Naive B cell (primary cell): ENCODE measurements at regions not wholly inside any gene's neighbourhood (a gene's known extent, or its start where the extent isn't known, plus 50 kb on each side); places are given as distances from the start of the nearest gene placed in this dataset.

Source experiments
- ATAC-seq, 2 donors: fragments of 150-1000 bp; cut with Tn5 transposase; 2 replicates each; pipeline ENCODE4 v1.10.0; 2021; ENCODE audit warnings: low read depth in 2 of 2, mild to moderate bottlenecking in 2 of 2, moderate library complexity in 2 of 2
- DNase-seq: peaks from one replicate; pipeline ENCODE4 v3.0.0; 2022
- H3K27ac Mint-ChIP-seq, 6 donors: one replicate each; pipeline ENCODE4 v1.8.0; 2020 to 2022; ENCODE audit warnings: mild to moderate bottlenecking in 6 of 6, mixed read lengths in 6 of 6, moderate library complexity in 5 of 6, inconsistent platforms in 2 of 6
- H3K27me3 Mint-ChIP-seq, 3 donors: one replicate each; pipeline ENCODE4 v1.8.0; 2021 to 2022; ENCODE audit warnings: mixed read lengths in 3 of 3, mild to moderate bottlenecking in 1 of 3
- H3K36me3 Mint-ChIP-seq, 2 donors: one replicate each; pipeline ENCODE4 v1.8.0; 2020 to 2022; ENCODE audit warnings: mixed read lengths in 2 of 2, inconsistent platforms in 1 of 2, mild to moderate bottlenecking in 1 of 2
- H3K4me1 Mint-ChIP-seq, 3 donors: one replicate each; pipeline ENCODE4 v1.8.0; 2020 to 2022; ENCODE audit warnings: mixed read lengths in 3 of 3, inconsistent platforms in 1 of 3, mild to moderate bottlenecking in 1 of 3, moderate library complexity in 1 of 3
- H3K4me3 Mint-ChIP-seq, 8 donors: one replicate each; pipeline ENCODE4 v1.8.0; 2020 to 2022; ENCODE audit warnings: mild to moderate bottlenecking in 8 of 8, mixed read lengths in 8 of 8, moderate library complexity in 8 of 8, inconsistent platforms in 2 of 8
- H3K9me3 Mint-ChIP-seq, 7 donors: one replicate each; pipeline ENCODE4 v1.8.0; 2020 to 2022; ENCODE audit warnings: mixed read lengths in 7 of 7, mild to moderate bottlenecking in 5 of 7, inconsistent platforms in 2 of 7, moderate library complexity in 1 of 7

DNA sequence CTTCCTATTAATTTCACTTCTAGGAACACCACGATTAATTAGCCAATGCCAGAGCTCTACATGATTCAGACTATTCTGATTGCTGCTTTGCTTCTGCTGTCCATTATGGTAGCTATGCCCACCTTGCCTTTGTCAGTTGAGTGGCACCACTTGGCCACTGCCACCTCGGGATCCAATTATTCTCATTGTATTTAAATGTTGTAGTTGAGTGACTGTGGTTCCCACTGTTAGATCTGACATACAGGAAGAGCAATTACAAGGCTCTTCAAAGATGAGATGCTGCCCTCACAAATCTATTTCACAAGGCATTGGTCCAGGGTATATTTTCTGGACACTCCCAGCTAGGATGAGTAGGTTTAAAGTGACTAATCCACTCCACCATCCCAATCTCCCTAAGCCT, 864.5 kb upstream of the EDIL3 start:
- H3K9me3 Mint-ChIP-seq, result peaks cover 3 to 11% (median 7%) of the 10 kb centered on the region in 7 donors
- ATAC-seq (no peak), DNase-seq (no peak)
- no peaks in the 10 kb centered on the region for H3K4me1 Mint-ChIP-seq
- H3K27ac Mint-ChIP-seq, result no peak overlapping the region
- H3K4me3 Mint-ChIP-seq, result no peak overlapping the region
- no peaks in the 10 kb centered on the region for H3K27me3 Mint-ChIP-seq
- no peaks in the 10 kb centered on the region for H3K36me3 Mint-ChIP-seq

DNA sequence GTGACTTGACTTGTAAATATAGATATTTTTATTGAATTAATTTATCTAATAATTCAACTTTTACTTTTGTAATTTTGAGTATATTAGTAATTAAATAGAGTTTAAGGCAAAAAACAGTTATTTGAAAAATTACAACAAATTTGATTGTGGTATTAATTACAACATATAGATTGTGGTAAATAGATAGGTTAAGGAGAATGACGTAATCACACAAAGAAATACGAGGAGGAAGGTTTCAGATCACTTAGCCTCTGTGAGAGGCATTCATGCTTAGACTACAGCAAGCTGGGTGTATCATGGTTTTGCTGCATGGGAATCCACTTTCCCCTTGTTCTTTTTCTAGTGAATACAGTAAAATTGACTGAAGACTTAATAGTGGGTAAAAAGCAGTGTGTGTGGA, 878.4 kb upstream of the EDIL3 start:
- no peak for ATAC-seq
- Mint-ChIP-seq H3K4me1 (no peaks in the 10 kb centered on the region), H3K27me3 (no peaks in the 10 kb centered on the region), H3K27ac (no peak overlapping the region), H3K9me3 (peaks cover 0 to 3% (median 0%) of the 10 kb centered on the region in 7 donors), H3K36me3 (no peaks in the 10 kb centered on the region), H3K4me3 (no peak overlapping the region)
- no peak for DNase-seq

DNA sequence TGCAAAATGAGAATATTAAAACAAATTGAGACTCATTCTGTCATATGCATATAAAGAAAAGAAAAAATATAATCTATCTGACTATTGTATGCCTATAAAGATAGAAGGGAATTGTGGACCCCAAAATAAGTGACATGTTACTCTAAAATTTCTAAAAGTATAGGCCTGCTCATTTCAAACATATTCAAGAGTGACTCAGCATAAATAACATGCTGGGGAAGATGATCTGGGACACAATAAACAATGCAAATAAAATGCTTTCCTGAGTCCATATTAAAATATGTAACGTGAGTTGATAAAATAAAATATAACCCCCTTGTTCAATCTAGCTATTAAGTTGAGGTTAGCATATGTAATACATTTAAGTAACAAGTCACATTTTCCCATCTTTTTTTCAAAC, 882.0 kb upstream of the EDIL3 start:
- ATAC-seq (no peak), DNase-seq (no peak)
- Mint-ChIP-seq H3K4me1 (no peaks in the 10 kb centered on the region), H3K36me3 (no peaks in the 10 kb centered on the region), H3K9me3 (peaks cover 0 to 5% (median 4%) of the 10 kb centered on the region in 7 donors), H3K27me3 (no peaks in the 10 kb centered on the region), H3K27ac (no peak overlapping the region), H3K4me3 (no peak overlapping the region)

DNA sequence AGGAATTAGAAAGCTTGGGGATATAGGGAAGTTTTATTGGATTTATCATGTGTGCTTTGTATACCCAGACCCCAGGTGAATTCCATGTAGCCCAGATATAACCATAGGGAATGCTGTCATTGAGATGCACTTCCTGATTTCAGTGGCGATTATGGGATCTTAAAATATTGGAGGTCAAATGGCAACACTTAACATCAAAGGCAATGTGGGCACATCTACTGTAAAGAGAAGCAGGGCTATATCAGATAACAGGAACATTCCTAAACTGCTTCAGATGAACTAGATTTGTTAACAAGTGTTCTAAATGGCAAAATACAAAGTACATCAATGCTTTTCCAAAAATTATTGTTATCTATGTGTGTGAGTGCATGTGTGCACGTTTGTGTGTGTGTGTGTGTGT, 883.5 kb upstream of the EDIL3 start:
- DNase-seq, result no peak
- H3K9me3 Mint-ChIP-seq, result peaks cover 0 to 5% (median 4%) of the 10 kb centered on the region in 7 donors
- H3K27ac Mint-ChIP-seq, result no peak overlapping the region
- no peaks in the 10 kb centered on the region for H3K36me3 Mint-ChIP-seq
- ATAC-seq, result no peak
- H3K4me1 Mint-ChIP-seq, result no peaks in the 10 kb centered on the region
- no peak overlapping the region for H3K4me3 Mint-ChIP-seq
- H3K27me3 Mint-ChIP-seq, result no peaks in the 10 kb centered on the region

DNA sequence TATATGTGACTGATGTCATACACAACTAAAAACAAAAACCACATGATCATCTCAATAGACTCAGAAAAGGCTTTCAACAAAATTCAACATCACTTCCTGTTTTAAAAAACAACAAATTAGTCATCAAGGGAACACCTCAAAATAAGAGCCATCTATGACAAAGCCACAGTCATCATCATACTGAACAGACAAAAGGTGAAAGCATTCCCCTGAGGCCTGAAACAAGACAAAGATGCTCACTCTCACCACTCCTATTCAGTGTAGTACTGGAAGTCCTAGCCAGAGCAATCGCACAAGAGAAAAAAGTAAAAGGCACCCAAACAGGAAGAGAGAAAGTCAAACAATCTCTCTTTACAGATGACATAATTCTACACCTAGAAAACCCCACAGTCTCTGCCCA, 893.5 kb upstream of the EDIL3 start:
- peaks cover 0 to 5% (median 0%) of the 10 kb centered on the region in 7 donors for H3K9me3 Mint-ChIP-seq
- no peaks in the 10 kb centered on the region for H3K4me1 Mint-ChIP-seq
- no peak for ATAC-seq
- DNase-seq, result no peak
- H3K27me3 Mint-ChIP-seq, result no peaks in the 10 kb centered on the region
- H3K27ac Mint-ChIP-seq, result no peak overlapping the region
- no peak overlapping the region for H3K4me3 Mint-ChIP-seq
- H3K36me3 Mint-ChIP-seq, result no peaks in the 10 kb centered on the region

DNA sequence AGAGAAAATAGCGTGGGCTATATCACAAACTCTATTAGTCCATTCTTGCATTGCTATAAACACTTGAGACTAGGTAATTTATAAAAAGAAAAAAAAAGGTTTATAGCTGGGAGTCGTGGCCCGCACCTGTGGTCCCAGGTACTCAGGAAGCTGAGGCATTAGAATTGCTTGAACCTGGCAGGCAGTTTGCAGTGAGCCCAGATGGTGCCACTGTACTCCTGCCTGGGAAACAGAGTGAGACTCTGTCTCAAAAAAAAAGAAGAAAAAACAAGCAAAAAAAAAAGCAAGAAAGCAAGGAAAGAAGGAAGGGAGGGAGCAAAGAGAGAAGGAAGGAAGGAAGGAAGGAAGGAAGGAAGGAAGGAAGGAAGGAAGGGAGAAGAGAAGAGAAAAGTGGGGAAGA, 904.2 kb upstream of the EDIL3 start:
- Mint-ChIP-seq H3K9me3 (peaks cover 0 to 8% (median 0%) of the 10 kb centered on the region in 7 donors), H3K36me3 (no peaks in the 10 kb centered on the region), H3K4me1 (no peaks in the 10 kb centered on the region), H3K4me3 (no peak overlapping the region), H3K27ac (no peak overlapping the region), H3K27me3 (no peaks in the 10 kb centered on the region)
- ATAC-seq (no peak), DNase-seq (no peak)

DNA sequence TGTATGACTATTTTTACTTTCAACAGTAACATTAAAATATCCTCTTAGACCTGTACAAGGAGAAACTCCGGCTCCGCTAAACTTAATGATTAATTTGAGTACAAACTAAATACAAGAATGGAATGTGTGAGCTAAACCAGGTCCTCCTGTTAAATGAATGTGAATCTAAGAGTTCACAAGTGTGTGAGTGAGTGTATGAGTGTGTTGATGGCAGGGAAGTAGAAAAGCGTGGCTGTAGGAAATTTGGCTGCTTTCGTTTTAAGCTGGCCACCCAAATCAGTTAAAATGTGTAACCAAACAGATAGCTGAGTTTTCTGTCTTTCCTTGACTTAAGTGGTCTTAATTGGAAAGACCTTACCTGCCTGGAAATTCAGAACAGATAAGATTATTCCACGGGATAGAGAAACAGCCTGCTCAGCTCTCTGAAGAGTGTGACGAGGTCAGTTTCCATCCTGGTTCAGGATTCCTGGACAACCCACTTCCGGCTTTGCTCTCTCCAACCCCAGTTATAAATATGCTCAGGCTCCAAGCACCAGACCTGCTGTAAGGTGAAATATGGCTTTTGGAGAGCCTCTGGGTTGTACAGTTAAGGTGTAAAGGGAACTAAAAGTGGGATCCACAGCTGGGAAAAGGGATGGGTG, 908.6 kb upstream of the EDIL3 start:
- H3K36me3 Mint-ChIP-seq, result no peaks in the 10 kb centered on the region
- H3K4me3 Mint-ChIP-seq, result no peak overlapping the region
- no peak for DNase-seq
- no peaks in the 10 kb centered on the region for H3K4me1 Mint-ChIP-seq
- no peak for ATAC-seq
- peaks cover 0 to 8% (median 0%) of the 10 kb centered on the region in 7 donors for H3K9me3 Mint-ChIP-seq
- no peaks in the 10 kb centered on the region for H3K27me3 Mint-ChIP-seq
- no peak overlapping the region for H3K27ac Mint-ChIP-seq

DNA sequence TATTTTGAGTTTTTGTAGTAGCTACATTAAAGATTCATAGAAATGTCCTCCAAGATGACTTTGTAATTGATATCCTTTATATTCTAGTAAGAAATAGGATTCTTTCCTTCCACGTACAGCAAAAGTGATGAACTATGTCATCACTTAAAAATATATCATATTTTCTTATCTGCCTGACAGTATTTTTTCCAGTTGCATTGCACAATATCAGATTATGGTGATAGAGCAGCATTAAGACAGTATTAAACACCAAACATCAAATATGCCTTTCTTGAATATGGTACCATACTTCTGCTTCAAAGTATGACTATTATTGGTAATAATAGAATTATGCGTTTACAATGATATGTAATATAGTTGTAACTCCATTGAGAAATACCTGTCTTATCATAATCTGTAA, 919.8 kb upstream of the EDIL3 start:
- H3K4me1 Mint-ChIP-seq, result no peaks in the 10 kb centered on the region
- H3K36me3 Mint-ChIP-seq, result no peaks in the 10 kb centered on the region
- ATAC-seq (no peak), DNase-seq (no peak)
- H3K9me3 Mint-ChIP-seq, result no peaks in the 10 kb centered on the region
- no peaks in the 10 kb centered on the region for H3K27me3 Mint-ChIP-seq
- H3K27ac Mint-ChIP-seq, result no peak overlapping the region
- H3K4me3 Mint-ChIP-seq, result no peak overlapping the region

DNA sequence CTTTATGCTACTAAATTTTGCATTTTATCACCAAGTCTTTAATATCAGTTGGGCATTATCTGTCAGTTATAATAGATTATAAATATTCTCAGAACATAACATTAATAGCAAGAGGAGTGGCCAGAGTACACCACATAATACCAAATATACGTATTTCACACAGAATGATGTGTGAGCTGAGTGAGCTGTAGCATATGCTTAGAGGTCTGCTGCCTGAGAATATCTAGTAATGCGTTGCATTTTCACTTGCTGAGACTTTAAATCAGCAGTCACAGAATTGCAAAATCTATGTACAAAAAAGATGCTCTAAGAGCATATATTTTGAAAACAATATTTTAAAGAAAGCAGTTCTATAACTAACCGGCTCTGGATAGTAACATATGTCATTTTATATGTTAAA, 921.1 kb upstream of the EDIL3 start:
- ATAC-seq, result no peak
- no peaks in the 10 kb centered on the region for H3K36me3 Mint-ChIP-seq
- H3K4me1 Mint-ChIP-seq, result no peaks in the 10 kb centered on the region
- H3K27me3 Mint-ChIP-seq, result no peaks in the 10 kb centered on the region
- H3K9me3 Mint-ChIP-seq, result no peaks in the 10 kb centered on the region
- H3K27ac Mint-ChIP-seq, result no peak overlapping the region
- DNase-seq, result no peak
- no peak overlapping the region for H3K4me3 Mint-ChIP-seq

DNA sequence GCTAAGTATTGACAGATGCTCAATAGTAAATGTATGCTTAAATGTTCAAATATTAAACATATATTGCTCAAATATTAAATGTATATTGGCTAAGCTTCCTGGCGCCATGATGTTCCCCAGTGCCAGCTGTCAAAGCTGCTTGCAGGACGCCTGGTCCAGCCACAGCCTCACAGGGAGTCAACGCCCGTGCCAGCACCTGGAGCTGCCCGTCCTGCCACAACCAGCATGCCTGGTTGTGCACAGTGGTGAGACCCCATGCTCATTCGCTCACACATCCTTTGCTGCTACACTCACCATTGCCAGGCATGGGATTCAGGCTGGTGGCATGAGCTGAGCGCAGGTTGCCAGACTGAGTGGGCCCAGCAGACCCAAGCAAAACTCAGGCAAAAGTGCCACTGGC, 926.9 kb upstream of the EDIL3 start:
- no peaks in the 10 kb centered on the region for H3K27me3 Mint-ChIP-seq
- no peak overlapping the region for H3K27ac Mint-ChIP-seq

DNA sequence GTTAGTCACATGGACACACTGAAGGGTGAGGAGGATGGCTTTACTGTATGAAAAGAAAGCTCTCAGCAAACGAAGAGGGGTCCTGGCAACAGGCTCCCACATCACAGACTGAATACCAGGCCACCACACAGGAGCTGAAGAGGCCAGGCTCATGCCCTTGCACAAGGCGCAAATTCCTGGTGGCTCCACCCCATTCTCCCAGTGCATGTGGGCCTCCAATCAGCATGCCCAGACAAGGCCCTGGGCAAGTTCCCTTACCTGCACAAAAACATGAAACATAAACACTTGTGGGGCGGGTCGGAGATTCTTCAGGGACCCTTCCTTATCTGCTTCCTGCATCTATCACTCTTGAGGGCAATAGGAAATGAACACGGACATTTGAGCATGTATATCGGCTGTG, 935.8 kb upstream of the EDIL3 start:
- Mint-ChIP-seq H3K27ac (no peak overlapping the region), H3K4me3 (no peak overlapping the region), H3K9me3 (peaks cover 0 to 4% (median 0%) of the 10 kb centered on the region in 7 donors), H3K4me1 (no peaks in the 10 kb centered on the region), H3K36me3 (no peaks in the 10 kb centered on the region), H3K27me3 (no peaks in the 10 kb centered on the region)
- DNase-seq (no peak), ATAC-seq (no peak)

More for the DNA sequence above, 926.9 kb upstream of the EDIL3 start:
- DNase-seq (no peak), ATAC-seq (no peak)
- H3K9me3 Mint-ChIP-seq, result no peaks in the 10 kb centered on the region
- H3K4me1 Mint-ChIP-seq, result no peaks in the 10 kb centered on the region
- no peak overlapping the region for H3K4me3 Mint-ChIP-seq
- no peaks in the 10 kb centered on the region for H3K36me3 Mint-ChIP-seq

DNA sequence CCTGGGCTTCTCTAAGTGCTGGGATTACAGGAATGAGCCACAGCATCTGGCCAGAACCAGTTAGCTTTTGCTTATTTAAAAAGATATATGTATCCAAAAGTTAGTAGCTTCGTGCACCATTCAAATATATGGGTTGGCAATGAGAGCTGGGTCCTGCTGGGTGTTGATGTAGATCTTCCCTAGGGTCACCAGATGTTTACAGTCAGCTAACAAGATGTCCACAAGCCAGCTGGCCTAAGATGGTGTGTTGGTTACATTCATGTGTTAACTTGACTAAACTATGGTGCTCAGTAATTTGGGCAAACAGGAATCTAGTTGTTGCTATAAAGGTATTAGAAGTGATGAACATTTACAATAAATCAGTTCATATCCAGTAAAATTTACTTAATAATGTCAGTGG, 948.6 kb upstream of the EDIL3 start:
- no peaks in the 10 kb centered on the region for H3K9me3 Mint-ChIP-seq
- H3K4me1 Mint-ChIP-seq, result no peaks in the 10 kb centered on the region
- no peak for DNase-seq
- ATAC-seq, result no peak
- no peaks in the 10 kb centered on the region for H3K27me3 Mint-ChIP-seq
- H3K4me3 Mint-ChIP-seq, result no peak overlapping the region
- no peaks in the 10 kb centered on the region for H3K36me3 Mint-ChIP-seq
- H3K27ac Mint-ChIP-seq, result no peak overlapping the region

DNA sequence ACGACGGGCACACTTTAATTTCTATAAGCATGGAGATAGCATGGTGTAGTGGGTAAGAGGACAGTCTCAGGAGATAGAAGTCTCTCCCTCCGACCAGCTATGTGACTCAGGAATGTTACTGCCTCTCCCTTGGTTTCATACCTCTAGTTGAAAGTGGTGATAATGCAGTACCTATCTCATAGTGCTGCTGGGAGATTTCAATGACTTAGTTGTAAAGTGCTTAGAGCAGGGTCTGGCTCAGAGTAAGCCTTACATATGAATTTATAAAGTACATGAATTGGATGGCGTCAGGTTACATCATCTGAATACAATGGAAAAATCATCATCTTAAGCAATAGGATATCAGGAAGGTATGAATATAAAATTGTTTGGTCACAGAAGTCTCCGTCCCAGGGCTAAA, 952.8 kb upstream of the EDIL3 start:
- Mint-ChIP-seq H3K9me3 (peaks cover 0 to 1% (median 0%) of the 10 kb centered on the region in 7 donors), H3K27me3 (no peaks in the 10 kb centered on the region), H3K4me3 (no peak overlapping the region), H3K4me1 (no peaks in the 10 kb centered on the region), H3K36me3 (no peaks in the 10 kb centered on the region), H3K27ac (no peak overlapping the region)
- ATAC-seq (no peak), DNase-seq (no peak)

DNA sequence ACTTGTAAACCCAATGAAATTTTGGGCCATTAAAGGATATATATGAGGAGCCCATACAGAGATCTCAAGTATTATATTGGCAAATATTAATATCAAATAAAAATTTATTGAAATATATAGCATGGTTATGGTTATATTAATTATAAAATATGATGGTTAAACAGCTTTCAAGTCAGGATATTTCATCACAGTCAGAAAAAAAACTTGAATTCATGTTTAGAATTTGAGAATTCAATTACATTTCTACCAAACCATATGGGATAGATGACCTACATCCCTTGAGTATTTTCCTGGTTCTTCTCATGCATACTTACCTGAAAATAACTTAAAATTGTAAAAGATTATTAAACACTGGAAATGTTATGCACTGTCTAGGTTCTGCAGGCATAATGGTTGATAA, 956.1 kb upstream of the EDIL3 start:
- DNase-seq, result no peak
- H3K4me1 Mint-ChIP-seq, result no peaks in the 10 kb centered on the region
- no peaks in the 10 kb centered on the region for H3K27me3 Mint-ChIP-seq
- no peaks in the 10 kb centered on the region for H3K36me3 Mint-ChIP-seq
- no peak overlapping the region for H3K4me3 Mint-ChIP-seq
- peaks cover 0 to 9% (median 0%) of the 10 kb centered on the region in 7 donors for H3K9me3 Mint-ChIP-seq
- no peak for ATAC-seq
- H3K27ac Mint-ChIP-seq, result no peak overlapping the region

DNA sequence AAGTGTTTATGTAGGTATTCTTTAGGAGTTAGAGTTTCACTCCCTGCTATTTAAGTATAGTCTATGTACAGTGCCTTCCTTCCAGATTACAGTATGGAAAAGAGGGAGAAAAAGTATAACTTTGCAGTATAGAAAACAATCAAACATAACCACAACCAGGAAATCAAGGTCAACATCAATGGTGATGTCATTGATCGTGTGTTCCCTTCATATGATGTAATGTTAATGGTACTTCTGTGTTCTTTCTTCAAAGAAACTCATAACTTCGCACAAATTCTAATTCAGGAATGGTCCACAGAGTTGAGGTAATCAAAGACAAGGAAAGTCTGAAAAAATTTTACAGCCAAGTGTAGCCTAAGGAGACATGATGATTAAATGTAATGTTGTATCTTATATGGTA, 961.1 kb upstream of the EDIL3 start:
- Mint-ChIP-seq H3K27ac (no peak overlapping the region), H3K27me3 (no peaks in the 10 kb centered on the region), H3K4me3 (no peak overlapping the region), H3K4me1 (no peaks in the 10 kb centered on the region), H3K36me3 (no peaks in the 10 kb centered on the region), H3K9me3 (peaks cover 0 to 9% (median 1%) of the 10 kb centered on the region in 7 donors)
- DNase-seq (no peak), ATAC-seq (no peak)
